GM23248 (cell line): ENCODE measurements at regions not wholly inside any gene's neighbourhood (a gene's known extent, or its start where the extent isn't known, plus 50 kb on each side); places are given as distances from the start of the nearest gene placed in this dataset.
A peak's percentile ranks its signal among the peaks of the same experiment; 100 is the strongest.

ENCODE experiments used
- DNase-seq: peaks from one replicate; pipeline ENCODE4 v3.0.0-alpha.2; 2015
- H2AFZ ChIP-seq: fragments of 200-600 bp; sonication (generic); 2 replicates; pipeline ENCODE4 v1.6.1; 2016; ENCODE audit warnings: antibody characterized with exemption
- H3F3A ChIP-seq: fragments of 200-600 bp; sonication (generic); 2 replicates; pipeline ENCODE4 v1.6.1; 2016; ENCODE audit warnings: mild to moderate bottlenecking, antibody characterized with exemption, mixed run types; ENCODE audit not compliant: insufficient read depth
- H3K27ac ChIP-seq: fragments of 200-600 bp; sonication (generic); 2 replicates; pipeline ENCODE4 v1.5.1; 2016; ENCODE audit warnings: mild to moderate bottlenecking
- H3K27me3 ChIP-seq: fragments of 200-600 bp; sonication (generic); replicated peaks from 2 replicates; pipeline ENCODE4 v1.6.1; 2016; ENCODE audit warnings: mild to moderate bottlenecking; ENCODE audit not compliant: insufficient read depth
- H3K36me3 ChIP-seq: fragments of 200-600 bp; sonication (generic); 2 replicates; pipeline ENCODE4 v1.6.1; 2016; ENCODE audit warnings: low read depth, mild to moderate bottlenecking
- H3K4me1 ChIP-seq: fragments of 200-600 bp; sonication (generic); 2 replicates; pipeline ENCODE4 v1.6.1; 2016; ENCODE audit warnings: mild to moderate bottlenecking; ENCODE audit not compliant: insufficient read depth
- H3K4me2 ChIP-seq: fragments of 200-600 bp; sonication (generic); one replicate; pipeline ENCODE4 v1.6.1; 2016; ENCODE audit warnings: mild to moderate bottlenecking; ENCODE audit not compliant: unreplicated experiment
- H3K4me3 ChIP-seq: fragments of 200-600 bp; sonication (generic); 2 replicates; pipeline ENCODE4 v1.5.1; 2016; ENCODE audit warnings: mild to moderate bottlenecking
- H3K79me2 ChIP-seq: fragments of 200-600 bp; sonication (generic); 2 replicates; pipeline ENCODE4 v1.6.1; 2016; ENCODE audit warnings: mild to moderate bottlenecking; ENCODE audit not compliant: insufficient read depth
- H3K9ac ChIP-seq: fragments of 200-600 bp; sonication (generic); 2 replicates; pipeline ENCODE4 v1.6.1; 2016; ENCODE audit warnings: mild to moderate bottlenecking
- H3K9me2 ChIP-seq: fragments of 200-600 bp; sonication (generic); 2 replicates; pipeline ENCODE4 v1.6.1; 2016; ENCODE audit warnings: mixed run types, mild to moderate bottlenecking, moderate library complexity; ENCODE audit not compliant: insufficient read depth
- H3K9me3 ChIP-seq: fragments of 200-600 bp; sonication (generic); one replicate; pipeline ENCODE4 v1.6.1; 2017; ENCODE audit warnings: low read depth
- H4K20me1 ChIP-seq: fragments of 200-600 bp; sonication (generic); 2 replicates; pipeline ENCODE4 v1.6.0; 2016; ENCODE audit not compliant: insufficient read depth
- EZH2 ChIP-seq: fragments of 200-600 bp; sonication (generic); IDR thresholded peaks from 2 replicates; pipeline ENCODE4 v1.6.1; 2018; ENCODE audit warnings: antibody characterized with exemption, mild to moderate bottlenecking; ENCODE audit not compliant: insufficient read depth, poor library complexity, severe bottlenecking
- EZH2phosphoT487 ChIP-seq: fragments of 200-600 bp; sonication (generic); IDR thresholded peaks from 2 replicates; pipeline ENCODE4 v1.6.1; 2018; ENCODE audit warnings: antibody characterized with exemption, moderate library complexity, mild to moderate bottlenecking, low read depth; ENCODE audit not compliant: insufficient read depth
- WGBS, 2 experiments: methylation state at CpG; one replicate each; pipeline ENCODE4 v1.1.6; 2015 to 2017; ENCODE audit warnings: low lambda C conversion rate in 2 of 2, low coverage in 1 of 2; ENCODE audit errors: missing lambda C conversion rate in 2 of 2; 5-methylcytosine and 5-hydroxymethylcytosine counted together
- in situ Hi-C: fragments of 300-500 bp; cut with MboI; formaldehyde crosslinking; loops from 2 replicates; pipeline ENCODE4 v1.15.0; 2020

DNA sequence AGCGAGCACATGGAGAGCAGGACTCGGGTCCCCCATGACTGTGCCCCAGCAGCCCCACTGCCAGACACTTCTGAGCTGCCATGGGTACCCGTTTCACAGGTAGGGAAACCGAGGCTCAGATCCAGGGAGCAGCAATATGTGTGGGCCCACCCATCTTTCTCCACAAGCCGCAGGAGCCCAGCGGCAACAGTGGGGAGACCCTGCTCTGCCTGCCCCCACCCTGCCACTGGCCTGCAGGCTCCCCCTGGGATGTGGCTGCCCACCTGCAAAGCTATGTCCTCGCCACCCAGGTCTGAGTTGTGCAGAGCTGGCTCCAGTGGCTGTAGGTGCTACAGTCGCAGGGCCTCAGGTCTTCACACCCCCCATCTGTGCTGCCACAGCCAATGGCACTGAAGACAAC is 50.6 kb upstream of the C1QTNF9B start:
- Histone ChIP-seq H3K27me3 (no peaks in the 10 kb centered on the region; the same call in 1 of the 2 replicates), H3F3A (no peaks in the 10 kb centered on the region), H3K27ac (no peak overlapping the region), H3K36me3 (no peaks in the 10 kb centered on the region), H3K9ac (no peak overlapping the region), H4K20me1 (no peaks in the 10 kb centered on the region), H3K4me3 (no peak overlapping the region), H3K9me3 (no peaks in the 10 kb centered on the region), H2AFZ (no peak overlapping the region), H3K79me2 (no peaks in the 10 kb centered on the region), H3K4me1 (no peaks in the 10 kb centered on the region), H3K9me2 (no peaks in the 10 kb centered on the region), H3K4me2 (no peak overlapping the region)
- in situ Hi-C loops: no loop called here
- DNase-seq: no peak
- TF ChIP-seq EZH2 (no peak), EZH2phosphoT487 (no peak)
- WGBS, 2 experiments: 79 to 90% methylated on average over 6 to 7 of the region's 8 CpGs

DNA sequence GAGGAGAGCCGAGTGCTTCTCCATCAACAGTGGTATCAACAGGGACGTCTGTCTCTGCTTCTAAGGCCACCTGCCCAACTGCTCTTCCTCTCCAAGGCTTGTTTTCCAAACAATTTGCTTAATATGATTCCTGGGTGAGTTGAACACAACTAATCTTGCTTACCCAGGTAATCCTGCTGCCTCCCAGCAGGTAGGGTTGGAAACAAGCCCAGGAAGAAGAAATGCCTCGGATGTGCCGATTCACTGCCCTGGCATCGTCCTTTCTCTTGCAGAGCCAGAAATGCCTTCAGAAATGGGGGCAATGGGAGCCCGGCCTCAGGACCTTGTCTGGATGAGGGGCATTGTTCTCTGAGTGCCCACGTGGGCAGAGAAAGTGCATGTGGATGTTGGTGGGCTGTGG is 51.9 kb upstream of the C1QTNF9B start:
- H4K20me1 ChIP-seq: no peaks in the 10 kb centered on the region
- H3K9me2 ChIP-seq: no peaks in the 10 kb centered on the region
- no peaks in the 10 kb centered on the region for H3F3A ChIP-seq
- no peak overlapping the region for H3K4me3 ChIP-seq
- H3K27me3 ChIP-seq: no peaks in the 10 kb centered on the region; the same call in 1 of the 2 replicates
- DNase-seq: no peak
- H3K4me2 ChIP-seq: no peak overlapping the region
- no peaks in the 10 kb centered on the region for H3K36me3 ChIP-seq
- no peaks in the 10 kb centered on the region for H3K4me1 ChIP-seq
- no peaks in the 10 kb centered on the region for H3K9me3 ChIP-seq
- 64 to 67% methylated on average over 7 of the region's 7 CpGs for WGBS, 2 experiments
- H3K9ac ChIP-seq: no peak overlapping the region
- no peak for TF ChIP-seq EZH2phosphoT487
- in situ Hi-C loops: no loop called here
- no peak overlapping the region for H2AFZ ChIP-seq
- H3K27ac ChIP-seq: no peak overlapping the region
- no peaks in the 10 kb centered on the region for H3K79me2 ChIP-seq

DNA sequence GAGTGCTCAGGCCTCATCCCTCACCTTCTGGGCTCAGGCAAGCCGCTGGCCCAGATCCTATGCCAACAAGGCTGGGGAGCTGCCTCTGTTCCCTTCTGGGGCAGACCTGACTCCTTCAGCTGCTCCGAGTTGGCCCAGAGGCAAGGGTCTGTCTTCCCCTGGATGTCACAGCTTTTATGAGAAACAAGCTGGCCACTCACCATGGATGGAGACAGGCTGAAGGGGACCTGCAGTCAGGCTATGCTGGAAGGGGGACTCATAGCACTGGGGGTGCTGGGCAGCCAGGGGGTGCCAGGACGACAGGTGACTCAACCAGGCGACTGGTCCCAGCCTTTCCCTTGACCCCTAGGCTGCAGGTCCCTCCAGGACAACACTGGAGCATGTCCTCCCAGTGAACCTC is 52.4 kb upstream of the C1QTNF9B start:
- Histone ChIP-seq H3F3A (no peaks in the 10 kb centered on the region), H3K79me2 (no peaks in the 10 kb centered on the region), H3K27me3 (no peaks in the 10 kb centered on the region; the same call in 1 of the 2 replicates), H3K9me3 (no peaks in the 10 kb centered on the region), H3K36me3 (no peaks in the 10 kb centered on the region), H3K4me1 (no peaks in the 10 kb centered on the region), H4K20me1 (no peaks in the 10 kb centered on the region), H2AFZ (no peak overlapping the region), H3K9ac (no peak overlapping the region), H3K9me2 (no peaks in the 10 kb centered on the region), H3K27ac (no peak overlapping the region), H3K4me3 (no peak overlapping the region), H3K4me2 (no peak overlapping the region)
- in situ Hi-C loops: no loop called here
- TF ChIP-seq EZH2phosphoT487 (no peak), EZH2 (no peak)
- no peak for DNase-seq
- WGBS, 2 experiments: 68 to 69% methylated on average over 4 of the region's 4 CpGs

DNA sequence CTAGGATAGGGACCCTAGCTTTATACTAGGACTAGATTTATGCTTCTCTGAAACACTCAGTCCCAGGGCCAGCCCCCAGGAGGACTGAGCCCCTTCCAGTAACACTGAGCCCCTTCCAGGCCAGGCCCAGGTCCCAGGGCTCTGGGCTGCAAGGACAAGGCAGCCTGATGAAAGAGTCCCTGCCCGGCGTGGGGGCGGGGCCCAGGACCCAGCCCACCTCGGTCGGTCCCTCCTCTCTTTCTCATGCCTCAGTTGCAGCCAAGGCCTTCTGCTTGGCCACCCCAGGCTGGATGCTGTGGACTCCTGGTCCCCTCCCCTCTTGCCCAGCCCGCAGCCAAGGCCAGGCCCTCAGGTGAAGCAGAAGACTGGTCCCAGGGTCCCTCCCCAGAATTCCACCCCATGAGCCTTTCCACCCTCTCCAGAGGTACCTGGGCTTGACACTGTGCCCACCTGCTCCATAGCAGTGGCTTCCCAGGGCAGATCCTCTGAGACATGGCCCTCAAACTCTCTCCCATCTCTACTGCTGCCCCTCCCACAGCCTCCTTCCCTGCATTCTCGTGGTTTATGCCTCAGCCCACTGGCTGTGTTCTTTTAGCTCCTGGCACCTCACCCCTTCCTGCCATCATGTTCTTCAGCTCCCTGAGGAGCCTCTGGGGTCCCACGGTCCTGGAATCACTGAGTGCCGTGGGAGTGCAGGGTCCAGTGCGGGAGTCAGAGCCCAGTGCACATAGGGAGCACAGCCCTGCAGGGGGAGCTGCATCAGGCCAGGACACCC is 53.6 kb upstream of the C1QTNF9B start:
- H3K79me2 ChIP-seq: no peaks in the 10 kb centered on the region
- H3K27me3 ChIP-seq: no peaks in the 10 kb centered on the region; the same call in 1 of the 2 replicates
- H2AFZ ChIP-seq: no peak overlapping the region
- H3K9me2 ChIP-seq: no peaks in the 10 kb centered on the region
- no peak overlapping the region for H3K4me3 ChIP-seq
- H3K27ac ChIP-seq: no peak overlapping the region
- H3K36me3 ChIP-seq: no peaks in the 10 kb centered on the region
- TF ChIP-seq EZH2phosphoT487 (no peak), EZH2 (no peak)
- no peak overlapping the region for H3K4me2 ChIP-seq
- H3F3A ChIP-seq: no peaks in the 10 kb centered on the region
- no peak overlapping the region for H3K9ac ChIP-seq
- H4K20me1 ChIP-seq: no peaks in the 10 kb centered on the region
- no peaks in the 10 kb centered on the region for H3K9me3 ChIP-seq
- no peaks in the 10 kb centered on the region for H3K4me1 ChIP-seq
- in situ Hi-C loops: no loop called here
- DNase-seq: peak; percentile 8
- 70 to 75% methylated on average over 10 of the region's 10 CpGs for WGBS, 2 experiments
